ENCODE measurements at regions not wholly inside any gene's neighbourhood (a gene's known extent, or its start where the extent isn't known, plus 50 kb on each side); places are given as distances from the start of the nearest gene placed in this dataset.

- no peak for TF ChIP-seq REST (IDR thresholded peaks at IDR 0.05; ENCODE audit: borderline replicate concordance)
- no peak for TF ChIP-seq CTCF (IDR thresholded peaks at IDR 0.05; ENCODE audit: poor library complexity, severe bottlenecking)
- TF ChIP-seq SMC3 (conservative IDR thresholded peaks at IDR 0.05; ENCODE audit: poor library complexity), result no peak
- no peak for TF ChIP-seq EP300 (conservative IDR thresholded peaks at IDR 0.05; ENCODE audit: poor library complexity, severe bottlenecking)
- TF ChIP-seq RAD21 (conservative IDR thresholded peaks at IDR 0.05), result no peak
- no peak for TF ChIP-seq POLR2AphosphoS5 (IDR thresholded peaks at IDR 0.05)
These were observed 67.0 kb upstream of the TMLHE start for GRCh38 chrX:155679715-155680114.
